Neural progenitor cell (in vitro differentiated cells): ENCODE measurements at regions not wholly inside any gene's neighbourhood (a gene's known extent, or its start where the extent isn't known, plus 50 kb on each side); places are given as distances from the start of the nearest gene placed in this dataset.

Experiments used
- DNase-seq: peaks from one replicate; pipeline ENCODE4 v3.0.0-alpha.2; 2016; ENCODE audit warnings: low spot score
- H2AFZ ChIP-seq: fragments of 200-600 bp; sonication (generic); replicated peaks from 2 replicates; pipeline ENCODE4 v1.6.1; 2016; ENCODE audit warnings: antibody characterized with exemption
- H3F3A ChIP-seq: fragments of 200-600 bp; sonication (generic); 2 replicates; pipeline ENCODE4 v1.6.1; 2016; ENCODE audit warnings: antibody characterized with exemption, low read depth
- H3K27ac ChIP-seq: fragments of 200-600 bp; sonication (generic); 2 replicates; pipeline ENCODE4 v1.5.1; 2016; ENCODE audit warnings: mild to moderate bottlenecking
- H3K27me3 ChIP-seq: fragments of 200-600 bp; sonication (generic); 2 replicates; pipeline ENCODE4 v1.6.1; 2016; ENCODE audit warnings: mild to moderate bottlenecking, moderate library complexity
- H3K36me3 ChIP-seq: fragments of 200-600 bp; sonication (generic); 2 replicates; pipeline ENCODE4 v1.5.1; 2016
- H3K4me1 ChIP-seq: fragments of 200-600 bp; sonication (generic); 2 replicates; pipeline ENCODE4 v1.6.1; 2016; ENCODE audit warnings: mixed run types
- H3K4me2 ChIP-seq: fragments of 200-600 bp; sonication (generic); 2 replicates; pipeline ENCODE4 v1.6.1; 2016
- H3K4me3 ChIP-seq: fragments of 200-600 bp; sonication (generic); 2 replicates; pipeline ENCODE4 v1.5.1; 2016
- H3K79me2 ChIP-seq: fragments of 200-600 bp; sonication (generic); 2 replicates; pipeline ENCODE4 v1.6.1; 2016; ENCODE audit warnings: low read depth
- H3K9ac ChIP-seq: fragments of 200-600 bp; sonication (generic); 2 replicates; pipeline ENCODE4 v1.6.1; 2016
- H3K9me3 ChIP-seq: fragments of 200-600 bp; sonication (generic); 2 replicates; pipeline ENCODE4 v1.5.1; 2016; ENCODE audit warnings: low read depth
- H4K20me1 ChIP-seq: fragments of 200-600 bp; sonication (generic); 2 replicates; pipeline ENCODE4 v1.6.1; 2016; ENCODE audit warnings: low read depth
- H3K27ac Mint-ChIP-seq: 3 replicates; pipeline ENCODE4 v1.8.0; 2021; ENCODE audit warnings: mixed read lengths
- H3K27me3 Mint-ChIP-seq: 2 replicates; pipeline ENCODE4 v1.8.0; 2022; ENCODE audit warnings: low read depth, mild to moderate bottlenecking, inconsistent platforms, moderate library complexity, mixed read lengths; ENCODE audit not compliant: insufficient read depth
- H3K36me3 Mint-ChIP-seq: 3 replicates; pipeline ENCODE4 v1.8.0; 2021; ENCODE audit warnings: mixed read lengths
- H3K4me1 Mint-ChIP-seq: 3 replicates; pipeline ENCODE4 v1.8.0; 2021; ENCODE audit warnings: mixed read lengths
- H3K4me3 Mint-ChIP-seq: 3 replicates; pipeline ENCODE4 v1.8.0; 2021; ENCODE audit warnings: mild to moderate bottlenecking, moderate library complexity, mixed read lengths
- H3K9me3 Mint-ChIP-seq: 3 replicates; pipeline ENCODE4 v1.8.0; 2020; ENCODE audit warnings: mixed read lengths
- EZH2 ChIP-seq: fragments of 200-600 bp; sonication (generic); IDR thresholded peaks from 2 replicates; pipeline ENCODE4 v1.6.1; 2017; ENCODE audit warnings: antibody characterized with exemption, mild to moderate bottlenecking, moderate library complexity
- EZH2phosphoT487 ChIP-seq: fragments of 200-600 bp; sonication (generic); IDR thresholded peaks from 2 replicates; pipeline ENCODE4 v1.6.1; 2017; ENCODE audit warnings: antibody characterized with exemption
- TF ChIP-seq, protein P1 (sequence below): fragments of 200-600 bp; sonication (generic); IDR thresholded peaks from 2 replicates; pipeline ENCODE4 v1.5.1; 2017; ENCODE audit warnings: antibody characterized with exemption, mild to moderate bottlenecking

DNA sequence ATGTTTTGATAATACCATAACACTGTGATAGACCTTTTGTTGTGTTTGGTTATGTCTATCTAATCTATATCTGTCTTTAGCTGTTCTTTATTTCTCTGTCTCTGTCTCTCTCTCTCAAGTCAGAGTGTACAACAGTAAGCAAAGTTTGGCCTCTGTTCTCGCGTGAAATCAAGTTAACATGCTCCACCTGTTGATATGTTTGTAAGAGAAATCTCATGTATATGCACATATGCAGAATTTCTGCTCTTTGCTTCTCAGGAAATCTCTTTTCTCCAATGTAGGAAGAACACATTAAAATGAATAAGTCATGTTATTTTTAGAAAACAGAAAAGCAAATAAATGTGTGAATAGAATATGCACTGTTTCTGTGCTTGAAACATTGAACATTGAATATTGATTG, 425.5 kb upstream of the SEMA6D start:
- no peak overlapping the region for H3K4me3 ChIP-seq
- DNase-seq = no peak
- H3K27me3 ChIP-seq = no peaks in the 10 kb centered on the region
- H2AFZ ChIP-seq = no peak overlapping the region
- peaks cover 3% of the 10 kb centered on the region for H3K9me3 Mint-ChIP-seq
- no peaks in the 10 kb centered on the region for H3K36me3 ChIP-seq
- no peak overlapping the region for H3K27ac ChIP-seq
- H3K36me3 Mint-ChIP-seq = no peaks in the 10 kb centered on the region
- no peaks in the 10 kb centered on the region for H3F3A ChIP-seq
- no peak overlapping the region for H3K9ac ChIP-seq
- H3K4me1 Mint-ChIP-seq = peaks cover 58% of the 10 kb centered on the region
- H3K4me3 Mint-ChIP-seq = no peak overlapping the region
- no peaks in the 10 kb centered on the region for H4K20me1 ChIP-seq
- H3K4me2 ChIP-seq = no peak overlapping the region
- no peaks in the 10 kb centered on the region for H3K27me3 Mint-ChIP-seq
- H3K79me2 ChIP-seq = no peaks in the 10 kb centered on the region
- TF ChIP-seq EZH2 (no peak), EZH2phosphoT487 (no peak)
- TF ChIP-seq, protein P1, sequence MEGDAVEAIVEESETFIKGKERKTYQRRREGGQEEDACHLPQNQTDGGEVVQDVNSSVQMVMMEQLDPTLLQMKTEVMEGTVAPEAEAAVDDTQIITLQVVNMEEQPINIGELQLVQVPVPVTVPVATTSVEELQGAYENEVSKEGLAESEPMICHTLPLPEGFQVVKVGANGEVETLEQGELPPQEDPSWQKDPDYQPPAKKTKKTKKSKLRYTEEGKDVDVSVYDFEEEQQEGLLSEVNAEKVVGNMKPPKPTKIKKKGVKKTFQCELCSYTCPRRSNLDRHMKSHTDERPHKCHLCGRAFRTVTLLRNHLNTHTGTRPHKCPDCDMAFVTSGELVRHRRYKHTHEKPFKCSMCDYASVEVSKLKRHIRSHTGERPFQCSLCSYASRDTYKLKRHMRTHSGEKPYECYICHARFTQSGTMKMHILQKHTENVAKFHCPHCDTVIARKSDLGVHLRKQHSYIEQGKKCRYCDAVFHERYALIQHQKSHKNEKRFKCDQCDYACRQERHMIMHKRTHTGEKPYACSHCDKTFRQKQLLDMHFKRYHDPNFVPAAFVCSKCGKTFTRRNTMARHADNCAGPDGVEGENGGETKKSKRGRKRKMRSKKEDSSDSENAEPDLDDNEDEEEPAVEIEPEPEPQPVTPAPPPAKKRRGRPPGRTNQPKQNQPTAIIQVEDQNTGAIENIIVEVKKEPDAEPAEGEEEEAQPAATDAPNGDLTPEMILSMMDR = no peak
- no peak overlapping the region for H3K27ac Mint-ChIP-seq
- H3K9me3 ChIP-seq = no peaks in the 10 kb centered on the region
- peaks cover 36% of the 10 kb centered on the region for H3K4me1 ChIP-seq

DNA sequence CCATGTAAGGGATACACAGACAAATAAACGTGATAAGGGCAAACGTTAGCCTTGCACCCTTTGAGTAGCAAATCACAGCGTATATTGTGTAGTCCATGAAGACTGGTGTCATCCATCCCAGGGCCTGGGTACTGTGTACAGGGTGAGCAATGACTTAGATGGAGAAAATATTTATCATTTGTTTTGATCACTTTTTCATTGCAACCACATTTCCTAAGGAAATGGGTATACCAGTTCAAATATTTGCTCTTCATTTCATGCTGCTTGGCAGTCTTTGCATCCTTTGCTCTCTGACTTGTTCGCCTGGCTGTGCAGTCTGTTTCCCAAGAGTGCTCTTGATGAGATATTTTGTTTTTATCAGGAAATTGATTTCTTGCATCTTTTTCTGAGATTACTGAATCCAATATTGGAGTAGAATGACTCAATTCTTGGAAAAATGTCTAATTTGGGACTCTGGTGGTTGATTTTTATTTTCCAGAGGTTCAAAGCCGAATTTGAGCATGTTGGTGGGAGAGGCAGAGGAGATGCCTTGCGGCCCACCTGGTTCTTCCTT, 424.6 kb upstream of the SEMA6D start:
- Histone ChIP-seq H4K20me1 (no peaks in the 10 kb centered on the region), H3K27me3 (no peaks in the 10 kb centered on the region), H3K79me2 (no peaks in the 10 kb centered on the region), H3K4me3 (no peak overlapping the region), H3K9ac (no peak overlapping the region), H2AFZ (no peak overlapping the region), H3K36me3 (no peaks in the 10 kb centered on the region), H3F3A (no peaks in the 10 kb centered on the region), H3K9me3 (no peaks in the 10 kb centered on the region), H3K4me2 (no peak overlapping the region), H3K27ac (no peak overlapping the region), H3K4me1 (peaks cover 42% of the 10 kb centered on the region)
- H3K4me3 Mint-ChIP-seq = no peak overlapping the region
- peaks cover 64% of the 10 kb centered on the region for H3K4me1 Mint-ChIP-seq
- DNase-seq = no peak
- TF ChIP-seq EZH2 = no peak
- TF ChIP-seq EZH2phosphoT487 = no peak
- TF ChIP-seq, protein P1 = no peak
- no peak overlapping the region for H3K27ac Mint-ChIP-seq
- peaks cover 3% of the 10 kb centered on the region for H3K9me3 Mint-ChIP-seq
- no peaks in the 10 kb centered on the region for H3K27me3 Mint-ChIP-seq
- no peaks in the 10 kb centered on the region for H3K36me3 Mint-ChIP-seq

DNA sequence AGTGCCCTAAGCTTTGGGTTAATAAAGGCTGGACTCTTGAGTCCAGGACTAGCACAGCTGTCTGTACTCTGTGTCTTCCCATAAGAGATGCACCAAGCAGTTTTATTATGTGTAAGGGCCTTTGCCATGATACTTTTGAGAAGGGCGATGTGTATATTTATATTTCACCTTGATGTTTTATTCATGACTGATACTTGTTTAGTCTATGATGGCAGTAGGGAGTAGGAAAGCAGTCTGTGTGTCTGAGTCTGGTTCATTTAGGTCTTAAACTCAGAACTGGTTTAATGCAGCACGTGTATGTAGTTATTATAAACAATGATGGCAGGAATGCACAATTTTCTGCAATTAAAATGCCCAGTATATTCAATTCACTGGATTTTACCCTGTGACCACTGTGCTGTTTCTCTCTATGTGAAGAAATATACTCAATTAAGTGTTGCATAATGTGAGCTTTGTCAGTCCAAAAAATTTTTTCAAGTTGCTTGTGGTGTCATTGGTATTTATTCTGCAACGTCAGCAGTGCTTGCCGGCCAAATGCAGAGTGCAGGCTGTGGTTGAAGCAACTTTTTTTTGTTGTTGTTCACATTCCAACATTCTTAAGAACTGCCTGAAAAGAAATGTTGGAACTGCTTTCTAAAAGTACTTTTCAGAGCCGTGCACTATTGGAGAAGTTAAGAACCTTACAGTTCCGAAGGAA, 423.7 kb upstream of the SEMA6D start:
- no peak overlapping the region for H3K9ac ChIP-seq
- H3K9me3 ChIP-seq = no peaks in the 10 kb centered on the region
- no peak overlapping the region for H3K27ac ChIP-seq
- H3K79me2 ChIP-seq = no peaks in the 10 kb centered on the region
- H4K20me1 ChIP-seq = no peaks in the 10 kb centered on the region
- H3F3A ChIP-seq = no peaks in the 10 kb centered on the region
- H3K9me3 Mint-ChIP-seq = no peaks in the 10 kb centered on the region
- H3K27me3 ChIP-seq = no peaks in the 10 kb centered on the region
- H3K27me3 Mint-ChIP-seq = no peaks in the 10 kb centered on the region
- peak; percentile 40 for DNase-seq
- H3K4me3 Mint-ChIP-seq = no peak overlapping the region
- no peaks in the 10 kb centered on the region for H3K36me3 ChIP-seq
- TF ChIP-seq, protein P1 = no peak
- TF ChIP-seq EZH2phosphoT487 = no peak
- no peak for TF ChIP-seq EZH2
- peaks cover 43% of the 10 kb centered on the region for H3K4me1 ChIP-seq
- H3K27ac Mint-ChIP-seq = peak overlapping the region; percentile 8
- H3K4me3 ChIP-seq = no peak overlapping the region
- no peak overlapping the region for H2AFZ ChIP-seq
- peaks cover 57% of the 10 kb centered on the region for H3K4me1 Mint-ChIP-seq
- H3K36me3 Mint-ChIP-seq = no peaks in the 10 kb centered on the region
- H3K4me2 ChIP-seq = no peak overlapping the region
